SU-DHL-6 (cell line): ENCODE measurements at regions not wholly inside any gene's neighbourhood (a gene's known extent, or its start where the extent isn't known, plus 50 kb on each side); places are given as distances from the start of the nearest gene placed in this dataset.

Source experiments
- H2AFZ ChIP-seq: fragments of 200-600 bp; sonication (generic); 2 replicates; pipeline ENCODE4 v1.6.1; 2014; ENCODE audit warnings: low read depth, mild to moderate bottlenecking, moderate library complexity, mixed read lengths, antibody characterized with exemption, low read length; ENCODE audit not compliant: severe bottlenecking
- H3F3A ChIP-seq: fragments of 200-600 bp; shearing (Covaris generic); 2 replicates; pipeline ENCODE4 v1.6.0; 2016; ENCODE audit warnings: antibody characterized with exemption, mild to moderate bottlenecking; ENCODE audit not compliant: insufficient read depth
- H3K27ac ChIP-seq: fragments of 200-600 bp; sonication (generic); 2 replicates; pipeline ENCODE4 v1.5.1; 2016; ENCODE audit warnings: low read depth, mild to moderate bottlenecking, low read length, moderate library complexity, mixed read lengths
- H3K27me3 ChIP-seq: fragments of 200-600 bp; sonication (generic), shearing (Covaris generic); 2 replicates; pipeline ENCODE4 v1.6.0; 2014; ENCODE audit warnings: mild to moderate bottlenecking, low read length
- H3K36me3 ChIP-seq: fragments of 200-600 bp; sonication (generic); 2 replicates; pipeline ENCODE4 v1.6.1; 2014; ENCODE audit warnings: mild to moderate bottlenecking, low read length, mixed read lengths
- H3K4me2 ChIP-seq: fragments of 300-600, 200-600 bp; shearing (Covaris generic), sonication (generic); 2 replicates; pipeline ENCODE4 v1.6.0; 2014; ENCODE audit warnings: low read length, low read depth, mild to moderate bottlenecking; ENCODE audit not compliant: poor library complexity, severe bottlenecking
- H3K4me3 ChIP-seq: fragments of 200-600 bp; sonication (generic); 2 replicates; pipeline ENCODE4 v1.5.1; 2014; ENCODE audit warnings: antibody characterized with exemption, low read length, mild to moderate bottlenecking, mixed read lengths; ENCODE audit not compliant: insufficient read depth, poor library complexity, severe bottlenecking
- H3K79me2 ChIP-seq: fragments of 200-600 bp; sonication (generic); 2 replicates; pipeline ENCODE4 v1.6.1; 2014; ENCODE audit warnings: mild to moderate bottlenecking, low read length, moderate library complexity; ENCODE audit not compliant: insufficient read depth
- H3K9ac ChIP-seq: fragments of 200-600 bp; sonication (generic); 2 replicates; pipeline ENCODE4 v1.7.0; 2014; ENCODE audit warnings: mild to moderate bottlenecking, low read length
- H3K9me2 ChIP-seq: fragments of 200-600 bp; sonication (generic); replicated peaks from 2 replicates; pipeline ENCODE4 v1.6.1; 2014; ENCODE audit warnings: low read length; ENCODE audit not compliant: insufficient read depth
- H3K9me3 ChIP-seq: fragments of 200-600 bp; sonication (generic); 2 replicates; pipeline ENCODE4 v1.6.1; 2014; ENCODE audit warnings: low read length, mixed read lengths; ENCODE audit not compliant: insufficient read depth
- H4K20me1 ChIP-seq: fragments of 200-600 bp; sonication (generic); 2 replicates; pipeline ENCODE4 v1.6.1; 2014; ENCODE audit warnings: low read depth, mild to moderate bottlenecking, antibody characterized with exemption, low read length, moderate library complexity, mixed read lengths
- EZH2phosphoT487 ChIP-seq: fragments of 200-600 bp; sonication (generic), shearing (Covaris generic); conservative IDR thresholded peaks from 2 replicates; pipeline ENCODE4 v1.6.1; 2018; ENCODE audit warnings: mild to moderate bottlenecking, antibody characterized with exemption, low read length, moderate library complexity, mixed read lengths
- TF ChIP-seq, protein P1 (sequence below): fragments of 200-600 bp; sonication (generic); IDR thresholded peaks from one replicate; pipeline ENCODE4 v1.5.1; 2017; ENCODE audit warnings: antibody characterized with exemption, mild to moderate bottlenecking, low read length, moderate library complexity; ENCODE audit not compliant: insufficient read depth, poor library complexity, severe bottlenecking

DNA sequence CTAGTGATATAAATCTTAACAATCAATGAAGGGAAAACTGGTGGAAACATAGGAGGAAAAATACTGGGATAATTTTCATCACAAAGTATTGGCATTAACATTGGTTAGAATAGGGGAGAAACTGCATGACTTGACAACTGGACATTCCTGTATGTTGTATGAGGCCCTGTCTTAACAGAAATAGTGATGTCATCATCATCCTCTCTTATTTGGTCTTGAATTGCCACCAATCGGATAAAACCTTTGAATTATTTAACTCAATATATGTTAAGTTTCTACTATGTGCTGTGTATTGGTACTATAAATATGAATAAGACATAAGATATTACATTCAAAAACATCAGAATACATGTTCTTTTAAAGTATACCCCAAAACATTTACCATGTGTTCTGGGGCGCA, 130.1 kb upstream of the CCDC54 start:
- Histone ChIP-seq H3K9ac (no peak overlapping the region), H3K79me2 (peaks cover 10% of the 10 kb centered on the region; the same call in 1 of the 2 replicates), H3K4me3 (no peak overlapping the region), H3K9me2 (no peaks in the 10 kb centered on the region), H3K27me3 (no peaks in the 10 kb centered on the region), H3K9me3 (no peaks in the 10 kb centered on the region), H4K20me1 (no peaks in the 10 kb centered on the region), H3K36me3 (no peaks in the 10 kb centered on the region), H2AFZ (no peak overlapping the region), H3K27ac (no peak overlapping the region), H3K4me2 (no peak overlapping the region), H3F3A (no peaks in the 10 kb centered on the region)
- no peak for TF ChIP-seq EZH2phosphoT487
- TF ChIP-seq, protein P1, sequence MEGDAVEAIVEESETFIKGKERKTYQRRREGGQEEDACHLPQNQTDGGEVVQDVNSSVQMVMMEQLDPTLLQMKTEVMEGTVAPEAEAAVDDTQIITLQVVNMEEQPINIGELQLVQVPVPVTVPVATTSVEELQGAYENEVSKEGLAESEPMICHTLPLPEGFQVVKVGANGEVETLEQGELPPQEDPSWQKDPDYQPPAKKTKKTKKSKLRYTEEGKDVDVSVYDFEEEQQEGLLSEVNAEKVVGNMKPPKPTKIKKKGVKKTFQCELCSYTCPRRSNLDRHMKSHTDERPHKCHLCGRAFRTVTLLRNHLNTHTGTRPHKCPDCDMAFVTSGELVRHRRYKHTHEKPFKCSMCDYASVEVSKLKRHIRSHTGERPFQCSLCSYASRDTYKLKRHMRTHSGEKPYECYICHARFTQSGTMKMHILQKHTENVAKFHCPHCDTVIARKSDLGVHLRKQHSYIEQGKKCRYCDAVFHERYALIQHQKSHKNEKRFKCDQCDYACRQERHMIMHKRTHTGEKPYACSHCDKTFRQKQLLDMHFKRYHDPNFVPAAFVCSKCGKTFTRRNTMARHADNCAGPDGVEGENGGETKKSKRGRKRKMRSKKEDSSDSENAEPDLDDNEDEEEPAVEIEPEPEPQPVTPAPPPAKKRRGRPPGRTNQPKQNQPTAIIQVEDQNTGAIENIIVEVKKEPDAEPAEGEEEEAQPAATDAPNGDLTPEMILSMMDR = no peak

DNA sequence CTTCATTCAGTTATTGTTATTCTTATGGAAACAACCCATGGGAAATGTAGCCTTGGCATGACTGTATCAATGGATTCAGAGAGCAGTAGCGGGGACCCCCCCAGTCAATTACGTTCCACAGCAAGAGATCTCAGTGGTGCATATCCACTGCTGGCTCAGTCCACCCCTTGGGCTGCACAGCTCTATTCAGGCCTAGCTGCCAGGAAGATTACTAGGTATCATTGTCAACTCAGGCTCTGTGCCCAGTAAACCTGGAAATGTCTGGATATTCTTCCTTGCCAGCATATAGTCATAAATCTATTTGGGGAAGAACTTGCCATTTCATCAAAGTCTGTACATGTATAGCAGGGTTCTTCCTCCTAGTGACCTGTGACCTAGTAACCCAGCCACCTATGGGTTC, 128.1 kb upstream of the CCDC54 start:
- H3K27me3 ChIP-seq = no peaks in the 10 kb centered on the region
- no peak overlapping the region for H2AFZ ChIP-seq
- no peak for TF ChIP-seq EZH2phosphoT487
- TF ChIP-seq, protein P1 = no peak
- H3K79me2 ChIP-seq = peaks cover 4% of the 10 kb centered on the region; the same call in 1 of the 2 replicates
- H3K27ac ChIP-seq = no peak overlapping the region
- no peaks in the 10 kb centered on the region for H3K9me3 ChIP-seq
- no peak overlapping the region for H3K9ac ChIP-seq
- no peaks in the 10 kb centered on the region for H3F3A ChIP-seq
- no peaks in the 10 kb centered on the region for H3K9me2 ChIP-seq
- no peak overlapping the region for H3K4me2 ChIP-seq
- no peaks in the 10 kb centered on the region for H4K20me1 ChIP-seq
- no peak overlapping the region for H3K4me3 ChIP-seq
- no peaks in the 10 kb centered on the region for H3K36me3 ChIP-seq

DNA sequence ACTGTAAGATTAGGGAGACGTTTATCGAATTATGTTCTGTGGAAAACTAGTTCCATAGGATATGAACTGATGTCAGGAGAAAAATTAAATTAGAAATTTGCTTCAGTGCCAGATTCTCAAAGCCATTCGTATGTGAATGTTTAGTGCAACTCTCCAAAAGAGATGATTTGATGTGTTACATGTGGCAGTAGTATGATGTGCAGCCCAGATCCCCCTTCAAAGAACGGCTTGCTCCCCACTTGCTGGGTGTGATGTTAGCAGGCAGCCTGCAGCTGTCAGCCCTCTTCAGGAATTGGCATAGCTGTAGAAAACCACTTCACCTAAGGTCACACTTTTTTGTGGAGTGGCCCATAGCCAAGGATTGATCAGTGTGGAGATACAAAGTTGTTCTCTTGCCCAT, 127.0 kb upstream of the CCDC54 start:
- H3K36me3 ChIP-seq = no peaks in the 10 kb centered on the region
- no peak overlapping the region for H2AFZ ChIP-seq
- no peaks in the 10 kb centered on the region for H3F3A ChIP-seq
- no peaks in the 10 kb centered on the region for H3K9me3 ChIP-seq
- no peak overlapping the region for H3K4me3 ChIP-seq
- H3K4me2 ChIP-seq = no peak overlapping the region
- H3K27ac ChIP-seq = no peak overlapping the region
- H3K9ac ChIP-seq = no peak overlapping the region
- no peaks in the 10 kb centered on the region for H3K79me2 ChIP-seq
- no peaks in the 10 kb centered on the region for H3K27me3 ChIP-seq
- no peaks in the 10 kb centered on the region for H4K20me1 ChIP-seq
- no peaks in the 10 kb centered on the region for H3K9me2 ChIP-seq
- TF ChIP-seq EZH2phosphoT487 = no peak
- TF ChIP-seq, protein P1 = no peak
